ENCODE measurements at regions not wholly inside any gene's neighbourhood (a gene's known extent, or its start where the extent isn't known, plus 50 kb on each side); places are given as distances from the start of the nearest gene placed in this dataset.

DNA sequence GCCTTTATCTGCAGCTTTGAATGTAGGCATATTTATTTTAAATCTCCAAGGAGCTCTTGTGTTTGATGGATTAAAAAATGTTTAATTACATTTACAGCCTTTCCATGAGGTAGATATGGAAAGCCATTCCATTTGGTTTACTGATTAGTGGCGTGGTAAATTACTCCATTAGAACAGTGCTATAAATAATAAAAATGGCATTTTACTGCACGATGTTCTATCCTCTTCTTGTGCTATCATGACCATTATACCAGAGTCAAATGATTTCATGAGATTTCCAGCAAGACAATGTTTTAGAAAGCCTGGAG lies 250.9 kb upstream of the HTR2A start:
- TF ChIP-seq, protein P1, sequence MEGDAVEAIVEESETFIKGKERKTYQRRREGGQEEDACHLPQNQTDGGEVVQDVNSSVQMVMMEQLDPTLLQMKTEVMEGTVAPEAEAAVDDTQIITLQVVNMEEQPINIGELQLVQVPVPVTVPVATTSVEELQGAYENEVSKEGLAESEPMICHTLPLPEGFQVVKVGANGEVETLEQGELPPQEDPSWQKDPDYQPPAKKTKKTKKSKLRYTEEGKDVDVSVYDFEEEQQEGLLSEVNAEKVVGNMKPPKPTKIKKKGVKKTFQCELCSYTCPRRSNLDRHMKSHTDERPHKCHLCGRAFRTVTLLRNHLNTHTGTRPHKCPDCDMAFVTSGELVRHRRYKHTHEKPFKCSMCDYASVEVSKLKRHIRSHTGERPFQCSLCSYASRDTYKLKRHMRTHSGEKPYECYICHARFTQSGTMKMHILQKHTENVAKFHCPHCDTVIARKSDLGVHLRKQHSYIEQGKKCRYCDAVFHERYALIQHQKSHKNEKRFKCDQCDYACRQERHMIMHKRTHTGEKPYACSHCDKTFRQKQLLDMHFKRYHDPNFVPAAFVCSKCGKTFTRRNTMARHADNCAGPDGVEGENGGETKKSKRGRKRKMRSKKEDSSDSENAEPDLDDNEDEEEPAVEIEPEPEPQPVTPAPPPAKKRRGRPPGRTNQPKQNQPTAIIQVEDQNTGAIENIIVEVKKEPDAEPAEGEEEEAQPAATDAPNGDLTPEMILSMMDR (conservative IDR thresholded peaks at IDR 0.05): no peak
- H3K27ac ChIP-seq: no peak overlapping the region

DNA sequence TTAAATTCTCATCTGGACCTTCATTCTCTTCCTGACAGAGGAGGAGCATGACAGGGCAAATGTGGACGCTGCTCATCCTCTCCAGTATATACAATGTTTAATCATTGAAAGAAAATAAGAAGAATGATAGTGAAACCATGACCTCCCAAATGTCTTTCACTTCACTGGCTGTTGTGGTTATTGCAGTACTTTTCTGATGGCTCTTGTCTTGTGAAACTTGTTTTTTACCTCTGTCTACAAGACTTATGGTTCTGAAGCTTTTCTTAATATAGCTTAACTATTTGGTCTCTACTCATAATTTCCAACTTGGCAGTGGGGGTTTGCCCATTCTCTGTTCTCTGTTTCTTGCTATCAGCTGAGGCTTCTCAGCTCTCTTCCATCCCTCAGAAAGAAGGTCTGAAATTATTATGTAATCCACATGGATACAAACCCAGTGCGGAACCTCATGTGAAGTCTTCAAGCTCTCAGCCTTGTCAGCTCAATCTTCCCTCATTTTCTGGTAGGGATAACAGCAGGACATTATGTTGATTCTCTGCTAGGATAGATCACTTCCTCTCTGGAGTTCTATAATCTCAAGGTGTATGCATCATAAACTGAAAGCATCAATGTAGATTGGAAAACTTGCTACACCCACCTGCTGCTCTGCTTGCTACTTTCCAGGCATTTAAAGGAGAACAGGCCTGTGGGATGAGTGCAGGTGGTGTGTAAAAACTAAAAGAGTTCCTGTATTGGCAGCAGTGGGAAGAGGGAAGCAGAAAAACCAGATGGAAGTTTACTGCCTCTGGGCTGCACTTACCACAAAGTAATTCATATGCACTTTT lies 250.3 kb upstream of the HTR2A start:
- no peak overlapping the region for H3K27ac ChIP-seq
- TF ChIP-seq, protein P1 (conservative IDR thresholded peaks at IDR 0.05): no peak

DNA sequence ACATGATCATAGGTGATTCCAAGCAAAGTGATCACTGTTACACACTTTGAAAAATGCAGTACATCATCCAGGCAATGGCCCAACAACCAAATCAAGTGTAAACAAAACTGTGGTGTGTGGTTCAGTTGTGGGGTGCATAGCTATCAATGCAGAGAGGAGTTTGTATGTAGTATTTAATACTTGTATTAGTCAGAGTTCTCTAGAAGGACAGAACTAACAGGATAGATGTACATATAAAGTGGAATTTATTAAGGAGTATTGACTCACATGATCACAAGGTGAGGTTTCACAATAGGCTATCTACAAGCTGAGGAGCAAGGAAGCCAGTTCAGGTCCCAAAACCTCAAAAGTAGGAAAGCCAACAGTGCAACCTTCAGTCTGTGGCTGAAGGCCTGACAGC lies 249.3 kb upstream of the HTR2A start:
- H3K27ac ChIP-seq: no peak overlapping the region
- TF ChIP-seq, protein P1 (conservative IDR thresholded peaks at IDR 0.05): no peak

DNA sequence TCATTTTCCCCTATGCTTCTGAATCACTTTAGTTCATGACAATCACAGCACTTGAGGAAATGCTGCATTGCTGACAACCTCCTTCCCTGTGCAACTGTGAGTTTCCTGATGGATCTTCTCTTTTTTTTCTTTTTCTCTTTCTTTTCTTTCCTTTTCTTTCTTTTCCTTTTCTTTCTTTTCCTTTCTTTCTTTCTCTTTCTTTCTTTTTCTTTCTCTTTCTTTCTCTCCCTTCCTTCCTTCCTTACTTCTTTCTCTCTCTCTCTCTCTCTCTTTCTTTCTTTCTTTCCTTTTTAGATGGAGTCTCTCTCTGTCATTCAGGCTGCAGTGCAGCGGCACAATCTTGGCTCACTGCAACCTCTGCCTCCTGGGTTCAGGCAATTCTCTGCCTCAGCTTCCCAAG lies 247.9 kb upstream of the HTR2A start:
- H3K27ac ChIP-seq: no peak overlapping the region
- TF ChIP-seq, protein P1 (conservative IDR thresholded peaks at IDR 0.05): no peak

DNA sequence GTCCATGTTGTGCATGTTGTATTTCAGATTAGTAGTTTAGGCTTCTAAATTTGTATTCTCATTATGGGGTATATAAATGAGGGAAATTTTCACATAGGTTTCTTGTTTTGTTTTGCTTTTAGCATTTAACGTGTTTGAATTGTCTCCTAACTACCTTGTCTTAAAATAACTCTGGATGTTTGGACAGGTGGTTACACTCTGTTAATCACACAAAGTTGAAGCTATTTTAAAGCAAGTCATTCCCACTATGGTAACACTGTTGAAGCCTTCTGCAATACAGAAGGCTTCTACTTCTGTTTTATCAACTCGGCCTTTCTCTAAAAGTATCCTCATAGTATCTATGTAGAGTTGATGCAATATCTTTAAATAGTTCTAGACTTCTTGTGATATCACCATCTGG lies 245.3 kb upstream of the HTR2A start:
- TF ChIP-seq, protein P1 (conservative IDR thresholded peaks at IDR 0.05): no peak
- no peak overlapping the region for H3K27ac ChIP-seq

DNA sequence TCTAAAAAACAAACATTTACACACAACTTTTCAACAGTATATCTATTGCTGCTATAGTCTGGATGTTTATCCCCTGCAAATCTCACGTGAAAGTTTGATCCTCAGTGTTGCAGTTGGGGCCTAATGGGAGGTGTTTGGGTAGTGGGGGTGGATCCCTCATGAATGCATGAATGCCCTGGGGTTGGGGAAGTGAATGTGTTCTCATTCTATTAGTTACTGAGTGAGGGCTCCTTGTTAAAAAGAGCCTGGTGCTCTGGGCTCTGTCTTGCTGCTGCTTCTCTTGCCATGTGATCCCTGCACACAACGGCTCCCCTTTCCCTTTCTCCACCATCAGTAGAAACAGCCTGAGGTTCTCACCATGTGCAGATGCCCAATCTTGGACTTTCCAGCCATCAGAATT lies 242.7 kb upstream of the HTR2A start:
- no peak overlapping the region for H3K27ac ChIP-seq
- TF ChIP-seq, protein P1 (conservative IDR thresholded peaks at IDR 0.05): no peak

DNA sequence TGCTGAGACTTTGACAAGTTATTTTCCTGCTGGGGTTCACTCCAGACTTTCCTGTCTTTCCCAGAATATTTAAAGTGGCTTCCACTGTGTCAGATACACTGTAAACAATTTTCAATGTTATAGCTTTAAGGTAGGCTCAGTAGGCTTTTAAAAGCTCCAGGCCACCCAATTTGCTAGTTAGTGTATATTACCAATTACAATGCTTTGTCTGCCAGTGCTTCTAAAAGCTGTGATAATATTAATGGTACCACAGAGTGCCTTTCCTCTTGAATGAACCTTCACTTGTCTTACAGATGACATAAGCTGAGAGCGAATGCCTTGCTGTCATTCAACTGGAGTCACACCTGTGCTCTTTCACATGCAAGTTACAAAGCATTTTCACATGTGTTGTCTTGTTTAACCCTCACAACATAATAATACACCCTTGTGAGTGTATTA lies 239.7 kb upstream of the HTR2A start:
- no peak overlapping the region for H3K27ac ChIP-seq

More for the DNA sequence above, 239.7 kb upstream of the HTR2A start:
- TF ChIP-seq, protein P1 (conservative IDR thresholded peaks at IDR 0.05): no peak
